ENCODE measurements at regions not wholly inside any gene's neighbourhood (a gene's known extent, or its start where the extent isn't known, plus 50 kb on each side); places are given as distances from the start of the nearest gene placed in this dataset.

GRCh38 chr13:64958106-64958505, 2272.0 kb downstream of the PCDH9 start:
- no peak for ATAC-seq (ENCODE audit: low read depth)
- BruUV-seq (replicated peaks), result no TSS peak
- Histone ChIP-seq H3K4ac (ENCODE audit: low read depth, low read length) (no peak overlapping the region), H4K5ac (ENCODE audit: low read depth, low read length) (no peak overlapping the region), H2AFZ (replicated peaks; ENCODE audit: low read length, poor library complexity) (no peak overlapping the region), H3K4me2 (ENCODE audit: low read depth, low read length) (no peak overlapping the region), H2AK9ac (replicated peaks; ENCODE audit: low read depth, low read length, poor library complexity) (no peak overlapping the region), H2BK20ac (ENCODE audit: low read depth, low read length) (no peak overlapping the region), H4K91ac (ENCODE audit: insufficient read depth, low read depth, low read length) (no peak overlapping the region), H2BK120ac (ENCODE audit: low read depth, low read length) (no peak overlapping the region), H3K23ac (ENCODE audit: low read depth, low read length) (no peak overlapping the region), H3K4me3 (ENCODE audit: insufficient read depth, low read depth, low read length) (no peak overlapping the region), H2AK5ac (ENCODE audit: low read depth, low read length) (no peak overlapping the region), H3K27me3 (ENCODE audit: control insufficient read depth, insufficient read depth, low read length) (no peaks in the 10 kb centered on the region), H3K27ac (ENCODE audit: insufficient read depth, low read length) (no peak overlapping the region), H3K14ac (replicated peaks; ENCODE audit: low read depth, low read length) (no peak overlapping the region), H3K36me3 (ENCODE audit: control insufficient read depth, insufficient read depth, low read length) (no peaks in the 10 kb centered on the region), H3K9ac (ENCODE audit: low read depth, low read length) (no peak overlapping the region), H3K9me3 (ENCODE audit: control insufficient read depth, insufficient read depth, low read length) (no peaks in the 10 kb centered on the region; the same call in 1 of the 2 replicates), H2BK5ac (ENCODE audit: low read depth, low read length, poor library complexity, severe bottlenecking) (no peak overlapping the region), H2BK15ac (ENCODE audit: low read depth, low read length) (no peak overlapping the region), H3K4me1 (ENCODE audit: control insufficient read depth, insufficient read depth, low read length) (no peaks in the 10 kb centered on the region), H4K20me1 (ENCODE audit: insufficient read depth, low read length) (no peaks in the 10 kb centered on the region), H3K79me1 (ENCODE audit: low read depth in 1 of 2, low read length in 2 of 2) (no peaks in the 10 kb centered on the region), H3K9me1 (ENCODE audit: insufficient read depth, low read length) (no peaks in the 10 kb centered on the region), H3K18ac (ENCODE audit: low read depth, low read length) (no peak overlapping the region), H4K8ac (ENCODE audit: low read depth in 2 of 2, low read length in 2 of 2) (no peak overlapping the region), H3K56ac (ENCODE audit: extremely low read depth, insufficient read depth, low read length) (no peak overlapping the region)
- in situ Hi-C loops (cut with MboI; ENCODE audit: low sequenced_read_pairs), result no loop called here
- WGBS, 2 experiments (ENCODE audit: extremely low coverage in 2 of 2, insufficient read length in 1 of 2), result 93% methylated on average over 13 of the region's 16 CpGs; no CpG with 5 or more reads in 1 of the 2 experiments
- TF ChIP-seq RFX5 (IDR thresholded peaks at IDR 0.05; ENCODE audit: low read depth, low read length) (no peak), SMC3 (IDR thresholded peaks at IDR 0.05; ENCODE audit: low read depth, low read length) (no peak), MXI1 (IDR thresholded peaks at IDR 0.05; ENCODE audit: borderline replicate concordance, low read depth, low read length) (no peak), BHLHE40 (IDR thresholded peaks at IDR 0.05; ENCODE audit: low read depth, low read length) (no peak), NFE2L2 (IDR thresholded peaks at IDR 0.05; ENCODE audit: low read depth, low read length) (no peak), FOS (IDR thresholded peaks at IDR 0.05; ENCODE audit: low read depth, low read length) (no peak), CEBPB (IDR thresholded peaks at IDR 0.05; ENCODE audit: low read depth, low read length) (no peak), MAZ (IDR thresholded peaks at IDR 0.05; ENCODE audit: borderline replicate concordance, low read depth, low read length) (no peak), CTCF (conservative IDR thresholded peaks at IDR 0.05; ENCODE audit: low read depth, low read length) (no peak), CHD1 (IDR thresholded peaks at IDR 0.05; ENCODE audit: low read depth, low read length) (no peak), RCOR1 (IDR thresholded peaks at IDR 0.05; ENCODE audit: insufficient replicate concordance, low read length) (no peak), ELK1 (IDR thresholded peaks at IDR 0.05; ENCODE audit: borderline replicate concordance, low read depth, low read length) (no peak), RAD21 (IDR thresholded peaks at IDR 0.05; ENCODE audit: low read length) (no peak)
- TF ChIP-seq, protein P1, sequence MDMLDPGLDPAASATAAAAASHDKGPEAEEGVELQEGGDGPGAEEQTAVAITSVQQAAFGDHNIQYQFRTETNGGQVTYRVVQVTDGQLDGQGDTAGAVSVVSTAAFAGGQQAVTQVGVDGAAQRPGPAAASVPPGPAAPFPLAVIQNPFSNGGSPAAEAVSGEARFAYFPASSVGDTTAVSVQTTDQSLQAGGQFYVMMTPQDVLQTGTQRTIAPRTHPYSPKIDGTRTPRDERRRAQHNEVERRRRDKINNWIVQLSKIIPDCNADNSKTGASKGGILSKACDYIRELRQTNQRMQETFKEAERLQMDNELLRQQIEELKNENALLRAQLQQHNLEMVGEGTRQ (IDR thresholded peaks at IDR 0.05; ENCODE audit: low read depth, low read length), result no peak
- intact Hi-C loops (cut with micrococcal nuclease), result no loop called here
- DNase-seq, result no peak
- ChIA-PET CTCF (no interaction called here), POLR2A (ENCODE audit: unreplicated experiment) (no interaction called here)
- dilution Hi-C loops (cut with HindIII; ENCODE audit: low sequenced_read_pairs, unreplicated experiment), result no loop called here
